ENCODE measurements at regions not wholly inside any gene's neighbourhood (a gene's known extent, or its start where the extent isn't known, plus 50 kb on each side); places are given as distances from the start of the nearest gene placed in this dataset.

DNA sequence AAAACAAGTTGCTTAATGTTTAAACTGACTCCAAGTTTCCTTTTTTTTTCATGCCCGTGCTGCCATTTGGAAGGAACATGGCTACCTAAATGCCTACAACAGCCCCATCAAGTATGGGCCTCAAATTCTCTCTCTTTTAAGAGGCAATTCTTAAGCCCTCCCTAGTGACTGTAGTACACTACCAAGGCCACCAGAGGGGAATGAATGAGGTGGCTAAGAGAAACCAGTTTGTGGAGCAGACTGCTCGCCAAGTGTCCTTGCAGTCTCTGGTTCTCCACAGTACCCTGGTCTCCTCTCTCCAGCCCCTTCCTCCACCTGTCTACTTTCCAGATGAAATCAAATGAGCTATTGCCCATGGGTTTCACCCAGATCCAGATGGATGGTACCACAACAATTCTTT, 1809.6 kb downstream of the BRINP3 start:
- Histone ChIP-seq H3K27me3 (ENCODE audit: control insufficient read depth in 3 of 3, insufficient read depth in 3 of 3, low read length in 2 of 3) (no peaks in the 10 kb centered on the region), H3K4me1 (ENCODE audit: control insufficient read depth in 5 of 5, insufficient read depth in 5 of 5, low read length in 5 of 5) (no peaks in the 10 kb centered on the region), H3K4me3 (no peak overlapping the region), H3K27ac (ENCODE audit: low read depth in 1 of 2, low read length in 1 of 2) (no peak overlapping the region), H3K36me3 (ENCODE audit: control insufficient read depth in 4 of 4, insufficient read depth in 4 of 4, low read length in 4 of 4) (no peaks in the 10 kb centered on the region), H3K9me3 (ENCODE audit: control insufficient read depth in 4 of 4, insufficient read depth in 3 of 4, low read length in 3 of 4) (peaks cover 0 to 13% (median 2%) of the 10 kb centered on the region in 4 donors), H3K9ac (ENCODE audit: insufficient read depth in 1 of 2, low read length in 2 of 2) (no peak overlapping the region)
- ATAC-seq (ENCODE audit: insufficient read depth, low FRiP score): no peak
- TF ChIP-seq, protein P1, sequence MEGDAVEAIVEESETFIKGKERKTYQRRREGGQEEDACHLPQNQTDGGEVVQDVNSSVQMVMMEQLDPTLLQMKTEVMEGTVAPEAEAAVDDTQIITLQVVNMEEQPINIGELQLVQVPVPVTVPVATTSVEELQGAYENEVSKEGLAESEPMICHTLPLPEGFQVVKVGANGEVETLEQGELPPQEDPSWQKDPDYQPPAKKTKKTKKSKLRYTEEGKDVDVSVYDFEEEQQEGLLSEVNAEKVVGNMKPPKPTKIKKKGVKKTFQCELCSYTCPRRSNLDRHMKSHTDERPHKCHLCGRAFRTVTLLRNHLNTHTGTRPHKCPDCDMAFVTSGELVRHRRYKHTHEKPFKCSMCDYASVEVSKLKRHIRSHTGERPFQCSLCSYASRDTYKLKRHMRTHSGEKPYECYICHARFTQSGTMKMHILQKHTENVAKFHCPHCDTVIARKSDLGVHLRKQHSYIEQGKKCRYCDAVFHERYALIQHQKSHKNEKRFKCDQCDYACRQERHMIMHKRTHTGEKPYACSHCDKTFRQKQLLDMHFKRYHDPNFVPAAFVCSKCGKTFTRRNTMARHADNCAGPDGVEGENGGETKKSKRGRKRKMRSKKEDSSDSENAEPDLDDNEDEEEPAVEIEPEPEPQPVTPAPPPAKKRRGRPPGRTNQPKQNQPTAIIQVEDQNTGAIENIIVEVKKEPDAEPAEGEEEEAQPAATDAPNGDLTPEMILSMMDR (IDR thresholded peaks at IDR 0.05; ENCODE audit: control extremely low read depth, extremely low read depth): no peak
- DNase-seq: no peak
- 91 to 95% methylated on average over 2 of the region's 2 CpGs for WGBS, 2 donors

DNA sequence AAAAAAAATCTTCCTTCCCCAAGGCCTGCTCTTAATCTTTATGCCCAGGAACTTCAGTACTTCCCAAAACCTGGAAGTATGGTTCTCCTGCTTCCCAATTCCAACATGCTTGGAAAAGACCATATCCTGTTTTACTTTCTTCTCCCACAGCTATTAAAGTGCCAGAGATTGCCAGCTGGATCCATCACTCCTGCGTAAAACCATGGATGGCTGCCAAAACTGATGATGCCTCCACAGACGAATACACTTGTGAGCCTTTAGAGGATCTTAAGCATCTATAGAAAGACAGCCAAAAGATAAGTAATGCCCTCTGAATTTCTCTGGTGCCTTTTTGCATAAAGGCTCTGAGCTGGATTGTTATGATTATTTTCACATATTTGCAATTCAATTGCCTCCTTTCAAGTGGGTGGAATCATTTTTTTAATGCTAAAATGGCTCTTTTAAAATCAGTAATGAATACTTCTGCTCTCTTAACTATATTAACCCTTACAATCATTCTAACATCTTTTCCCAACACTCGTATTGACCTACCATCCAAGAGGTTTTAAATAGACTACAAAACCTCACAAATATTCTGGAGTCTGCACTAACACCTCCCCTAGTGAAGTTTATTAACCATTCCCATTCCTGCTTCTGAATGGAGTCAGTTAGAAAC, 1807.8 kb downstream of the BRINP3 start:
- peak in 2 of 3 donors; percentile 18 to 25 for DNase-seq
- no peak overlapping the region for H3K4me3 ChIP-seq
- peaks cover 0 to 13% (median 2%) of the 10 kb centered on the region in 4 donors for H3K9me3 ChIP-seq (ENCODE audit: control insufficient read depth in 4 of 4, insufficient read depth in 3 of 4, low read length in 3 of 4)
- no peak overlapping the region for H3K27ac ChIP-seq (ENCODE audit: low read depth in 1 of 2, low read length in 1 of 2)
- H3K36me3 ChIP-seq (ENCODE audit: control insufficient read depth in 4 of 4, insufficient read depth in 4 of 4, low read length in 4 of 4): no peaks in the 10 kb centered on the region
- H3K27me3 ChIP-seq (ENCODE audit: control insufficient read depth in 3 of 3, insufficient read depth in 3 of 3, low read length in 2 of 3): no peaks in the 10 kb centered on the region
- no peaks in the 10 kb centered on the region for H3K4me1 ChIP-seq (ENCODE audit: control insufficient read depth in 5 of 5, insufficient read depth in 5 of 5, low read length in 5 of 5)
- 53 to 64% methylated on average over 3 of the region's 3 CpGs for WGBS, 2 donors
- ATAC-seq (ENCODE audit: insufficient read depth, low FRiP score): no peak
- TF ChIP-seq, protein P1 (IDR thresholded peaks at IDR 0.05; ENCODE audit: control extremely low read depth, extremely low read depth): no peak
- no peak overlapping the region for H3K9ac ChIP-seq (ENCODE audit: insufficient read depth in 1 of 2, low read length in 2 of 2)

DNA sequence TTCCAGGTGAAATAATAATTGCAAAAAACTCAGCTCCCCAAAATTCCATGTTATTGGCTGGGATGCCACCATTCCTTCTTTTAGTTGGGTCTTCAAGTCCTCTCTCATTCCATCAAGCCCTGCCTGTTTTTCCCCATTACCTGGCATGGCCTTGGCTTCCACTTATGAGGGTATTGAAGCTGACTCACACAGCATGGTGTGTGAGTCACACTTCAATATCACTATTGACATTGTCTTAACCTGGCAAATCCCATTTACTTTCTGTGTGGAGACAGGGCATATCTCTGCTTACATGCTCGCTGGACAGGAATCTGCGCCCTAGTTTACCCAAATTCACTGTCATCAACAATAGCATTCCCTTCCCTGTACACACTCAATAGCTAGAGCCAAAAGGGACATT, 1806.8 kb downstream of the BRINP3 start:
- TF ChIP-seq, protein P1 (IDR thresholded peaks at IDR 0.05; ENCODE audit: control extremely low read depth, extremely low read depth): no peak
- Histone ChIP-seq H3K9me3 (ENCODE audit: control insufficient read depth in 4 of 4, insufficient read depth in 3 of 4, low read length in 3 of 4) (peaks cover 0 to 13% (median 2%) of the 10 kb centered on the region in 4 donors), H3K27me3 (ENCODE audit: control insufficient read depth in 3 of 3, insufficient read depth in 3 of 3, low read length in 2 of 3) (no peaks in the 10 kb centered on the region), H3K36me3 (ENCODE audit: control insufficient read depth in 4 of 4, insufficient read depth in 4 of 4, low read length in 4 of 4) (no peaks in the 10 kb centered on the region), H3K27ac (ENCODE audit: low read depth in 1 of 2, low read length in 1 of 2) (no peak overlapping the region), H3K4me3 (no peak overlapping the region), H3K9ac (ENCODE audit: insufficient read depth in 1 of 2, low read length in 2 of 2) (no peak overlapping the region), H3K4me1 (ENCODE audit: control insufficient read depth in 5 of 5, insufficient read depth in 5 of 5, low read length in 5 of 5) (no peaks in the 10 kb centered on the region)
- DNase-seq (no peak), ATAC-seq (ENCODE audit: insufficient read depth, low FRiP score) (peak; percentile 21)
- WGBS, 2 donors: 87 to 88% methylated on average over 2 of the region's 2 CpGs

DNA sequence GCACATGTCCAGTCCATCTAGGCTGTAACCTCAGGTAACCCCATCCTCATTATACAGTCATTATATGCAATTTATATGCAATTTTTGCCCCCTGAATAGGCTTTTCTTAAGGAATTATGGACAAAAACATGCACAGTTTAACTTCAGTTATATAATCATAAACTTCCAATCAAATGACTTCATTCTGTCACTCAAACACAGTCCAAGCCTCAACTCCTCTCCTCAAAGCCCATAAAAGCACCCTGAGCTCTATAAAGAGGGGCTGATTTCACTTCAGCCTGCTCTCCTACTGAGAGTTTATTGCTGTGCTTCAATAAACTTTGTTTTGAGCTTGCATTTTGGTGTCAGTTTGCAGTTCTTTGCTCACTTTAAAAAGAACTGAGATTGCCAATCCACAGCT, 1805.5 kb downstream of the BRINP3 start:
- ATAC-seq (ENCODE audit: insufficient read depth, low FRiP score) (no peak), DNase-seq (no peak)
- Histone ChIP-seq H3K9me3 (ENCODE audit: control insufficient read depth in 4 of 4, insufficient read depth in 3 of 4, low read length in 3 of 4) (peaks cover 0 to 13% (median 2%) of the 10 kb centered on the region in 4 donors), H3K36me3 (ENCODE audit: control insufficient read depth in 4 of 4, insufficient read depth in 4 of 4, low read length in 4 of 4) (no peaks in the 10 kb centered on the region), H3K4me3 (no peak overlapping the region), H3K27me3 (ENCODE audit: control insufficient read depth in 3 of 3, insufficient read depth in 3 of 3, low read length in 2 of 3) (no peaks in the 10 kb centered on the region), H3K27ac (ENCODE audit: low read depth in 1 of 2, low read length in 1 of 2) (no peak overlapping the region), H3K4me1 (ENCODE audit: control insufficient read depth in 5 of 5, insufficient read depth in 5 of 5, low read length in 5 of 5) (no peaks in the 10 kb centered on the region), H3K9ac (ENCODE audit: insufficient read depth in 1 of 2, low read length in 2 of 2) (no peak overlapping the region)
- TF ChIP-seq, protein P1 (IDR thresholded peaks at IDR 0.05; ENCODE audit: control extremely low read depth, extremely low read depth): no peak
